ENCODE measurements at regions not wholly inside any gene's neighbourhood (a gene's known extent, or its start where the extent isn't known, plus 50 kb on each side); places are given as distances from the start of the nearest gene placed in this dataset.

DNA sequence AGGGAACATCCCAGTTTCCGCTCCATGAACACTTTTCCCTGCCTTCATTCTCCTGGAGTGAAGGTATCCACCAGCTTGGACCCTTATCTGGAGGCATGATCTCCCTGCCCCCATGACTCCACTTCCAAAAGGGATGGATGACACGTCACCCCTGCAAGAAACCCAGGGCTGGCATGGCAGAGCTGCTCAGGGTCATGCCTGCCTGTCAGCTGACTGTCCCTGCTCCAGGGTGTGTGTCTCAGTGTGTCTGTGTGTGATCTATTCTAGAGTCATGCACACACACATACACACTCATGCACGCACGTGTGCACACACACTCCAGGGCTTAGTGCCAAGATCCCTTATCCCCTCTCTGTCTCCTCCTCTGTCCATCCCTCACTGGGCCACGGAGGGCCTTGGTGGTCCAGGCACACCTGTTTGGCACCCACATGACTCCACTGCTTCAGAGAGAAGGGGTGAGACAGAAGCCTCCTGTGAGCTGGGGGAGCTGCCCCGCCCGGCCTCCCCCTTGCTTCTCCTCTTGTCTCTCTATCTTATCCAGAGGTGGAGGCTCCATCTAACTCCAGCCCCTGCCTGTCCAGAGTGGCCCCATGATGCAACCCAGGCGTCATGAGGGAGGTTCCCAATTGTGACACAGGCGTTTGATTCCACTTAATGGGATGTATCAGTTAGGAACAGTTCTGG, 290.9 kb downstream of the CDC5L start:
- TF ChIP-seq, protein P1, sequence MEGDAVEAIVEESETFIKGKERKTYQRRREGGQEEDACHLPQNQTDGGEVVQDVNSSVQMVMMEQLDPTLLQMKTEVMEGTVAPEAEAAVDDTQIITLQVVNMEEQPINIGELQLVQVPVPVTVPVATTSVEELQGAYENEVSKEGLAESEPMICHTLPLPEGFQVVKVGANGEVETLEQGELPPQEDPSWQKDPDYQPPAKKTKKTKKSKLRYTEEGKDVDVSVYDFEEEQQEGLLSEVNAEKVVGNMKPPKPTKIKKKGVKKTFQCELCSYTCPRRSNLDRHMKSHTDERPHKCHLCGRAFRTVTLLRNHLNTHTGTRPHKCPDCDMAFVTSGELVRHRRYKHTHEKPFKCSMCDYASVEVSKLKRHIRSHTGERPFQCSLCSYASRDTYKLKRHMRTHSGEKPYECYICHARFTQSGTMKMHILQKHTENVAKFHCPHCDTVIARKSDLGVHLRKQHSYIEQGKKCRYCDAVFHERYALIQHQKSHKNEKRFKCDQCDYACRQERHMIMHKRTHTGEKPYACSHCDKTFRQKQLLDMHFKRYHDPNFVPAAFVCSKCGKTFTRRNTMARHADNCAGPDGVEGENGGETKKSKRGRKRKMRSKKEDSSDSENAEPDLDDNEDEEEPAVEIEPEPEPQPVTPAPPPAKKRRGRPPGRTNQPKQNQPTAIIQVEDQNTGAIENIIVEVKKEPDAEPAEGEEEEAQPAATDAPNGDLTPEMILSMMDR (IDR thresholded peaks at IDR 0.05; ENCODE audit: borderline replicate concordance, extremely low read depth, low read length, poor library complexity, severe bottlenecking), result no peak
- TF ChIP-seq EZH2 (IDR thresholded peaks at IDR 0.05; ENCODE audit: borderline replicate concordance, low read depth, low read length, severe bottlenecking), result no peak
